Neural cell (in vitro differentiated cells): ENCODE measurements at regions not wholly inside any gene's neighbourhood (a gene's known extent, or its start where the extent isn't known, plus 50 kb on each side); places are given as distances from the start of the nearest gene placed in this dataset.

Source experiments
- H2AFZ ChIP-seq: fragments of 200-600, 300-800 bp; sonication (generic), shearing (Covaris generic); 2 replicates; pipeline ENCODE4 v1.6.0; 2014; ENCODE audit warnings: low read depth, mild to moderate bottlenecking, antibody characterized with exemption, low read length, moderate library complexity
- H3F3A ChIP-seq: fragments of 200-600 bp; shearing (Covaris generic); 2 replicates; pipeline ENCODE4 v1.6.1; 2016; ENCODE audit warnings: mild to moderate bottlenecking, moderate library complexity, mixed read lengths, antibody characterized with exemption, low read length; ENCODE audit not compliant: insufficient read depth, poor library complexity, severe bottlenecking
- H3K27ac ChIP-seq: fragments of 200-600, 300-800 bp; sonication (generic), shearing (Covaris generic); 2 replicates; pipeline ENCODE4 v1.5.1; 2014; ENCODE audit warnings: mild to moderate bottlenecking, low read length, moderate library complexity
- H3K27me3 ChIP-seq: fragments of 300-800, 200-600 bp; sonication (generic), shearing (Covaris generic); 2 replicates; pipeline ENCODE4 v1.6.0; 2014; ENCODE audit warnings: mild to moderate bottlenecking, low read depth, low read length, moderate library complexity; ENCODE audit not compliant: insufficient read depth
- H3K36me3 ChIP-seq: fragments of 300-800, 200-600 bp; sonication (generic), shearing (Covaris generic); 2 replicates; pipeline ENCODE4 v1.5.1; 2014; ENCODE audit warnings: mild to moderate bottlenecking, antibody characterized with exemption, low read length, moderate library complexity; ENCODE audit not compliant: insufficient read depth
- H3K4me2 ChIP-seq: fragments of 300-800, 200-600 bp; sonication (generic), shearing (Covaris generic); 2 replicates; pipeline ENCODE4 v1.6.0; 2014; ENCODE audit warnings: mild to moderate bottlenecking, low read length
- H3K4me3 ChIP-seq: fragments of 300-800, 200-600 bp; sonication (generic), shearing (Covaris generic); 2 replicates; pipeline ENCODE4 v1.5.1; 2014; ENCODE audit warnings: mild to moderate bottlenecking, low read length, moderate library complexity
- H3K79me2 ChIP-seq: fragments of 200-600 bp; shearing (Covaris generic); replicated peaks from 2 replicates; pipeline ENCODE4 v1.6.0; 2014; ENCODE audit warnings: mild to moderate bottlenecking, low read length, moderate library complexity; ENCODE audit not compliant: insufficient read depth
- H3K9ac ChIP-seq: fragments of 300-800, 200-600 bp; sonication (generic), shearing (Covaris generic); 2 replicates; pipeline ENCODE4 v1.6.1; 2016; ENCODE audit warnings: mild to moderate bottlenecking, low read length, mixed read lengths
- H3K9me2 ChIP-seq: fragments of 200-600 bp; shearing (Covaris generic); 2 replicates; pipeline ENCODE4 v1.6.1; 2016; ENCODE audit warnings: mild to moderate bottlenecking, low read length, mixed read lengths; ENCODE audit not compliant: insufficient read depth
- H3K9me3 ChIP-seq: fragments of 200-600, 300-800 bp; sonication (generic), shearing (Covaris generic); 2 replicates; pipeline ENCODE4 v1.6.1; 2016; ENCODE audit warnings: mild to moderate bottlenecking, mixed run types, low read length, moderate library complexity, mixed read lengths
- H4K20me1 ChIP-seq: fragments of 200-600 bp; shearing (Covaris generic); 2 replicates; pipeline ENCODE4 v1.6.1; 2016; ENCODE audit warnings: mild to moderate bottlenecking, mixed run types; ENCODE audit not compliant: insufficient read depth
- EP300 ChIP-seq: fragments of 450-650 bp; conservative IDR thresholded peaks from 2 replicates; pipeline ENCODE4 v1.6.1; 2014; ENCODE audit warnings: antibody characterized with exemption, mild to moderate bottlenecking, moderate library complexity; ENCODE audit not compliant: poor library complexity, severe bottlenecking
- EZH2 ChIP-seq: fragments of 200-600, 300-800 bp; shearing (Covaris generic), sonication (generic); IDR thresholded peaks from 2 replicates; pipeline ENCODE4 v1.6.1; 2014; ENCODE audit warnings: antibody characterized with exemption, low read length, borderline replicate concordance, mild to moderate bottlenecking; ENCODE audit not compliant: insufficient read depth, poor library complexity, severe bottlenecking
- MXI1 ChIP-seq: fragments of 450-650 bp; conservative IDR thresholded peaks from 2 replicates; pipeline ENCODE4 v1.6.1; 2014; ENCODE audit warnings: antibody characterized with exemption, mild to moderate bottlenecking; ENCODE audit not compliant: poor library complexity, severe bottlenecking
- POLR2AphosphoS5 ChIP-seq: IDR thresholded peaks from 2 replicates; pipeline ENCODE4 v1.6.1; 2012
- RAD21 ChIP-seq: fragments of 450-650 bp; conservative IDR thresholded peaks from 2 replicates; pipeline ENCODE4 v1.6.1; 2014; ENCODE audit warnings: antibody characterized with exemption, mild to moderate bottlenecking, moderate library complexity
- REST ChIP-seq: IDR thresholded peaks from 2 replicates; pipeline ENCODE4 v1.6.1; 2012; ENCODE audit warnings: borderline replicate concordance
- SMC3 ChIP-seq: fragments of 450-650 bp; conservative IDR thresholded peaks from 2 replicates; pipeline ENCODE4 v1.6.1; 2014; ENCODE audit warnings: antibody characterized with exemption, mild to moderate bottlenecking, moderate library complexity; ENCODE audit not compliant: poor library complexity
- TAF1 ChIP-seq: IDR thresholded peaks from 2 replicates; pipeline ENCODE4 v1.6.1; 2012; ENCODE audit warnings: low read depth
- TF ChIP-seq, protein P1 (sequence below): fragments of 450-650 bp; IDR thresholded peaks from 2 replicates; pipeline ENCODE4 v1.5.1; 2014; ENCODE audit warnings: antibody characterized with exemption, mild to moderate bottlenecking, moderate library complexity; ENCODE audit not compliant: poor library complexity, severe bottlenecking

DNA sequence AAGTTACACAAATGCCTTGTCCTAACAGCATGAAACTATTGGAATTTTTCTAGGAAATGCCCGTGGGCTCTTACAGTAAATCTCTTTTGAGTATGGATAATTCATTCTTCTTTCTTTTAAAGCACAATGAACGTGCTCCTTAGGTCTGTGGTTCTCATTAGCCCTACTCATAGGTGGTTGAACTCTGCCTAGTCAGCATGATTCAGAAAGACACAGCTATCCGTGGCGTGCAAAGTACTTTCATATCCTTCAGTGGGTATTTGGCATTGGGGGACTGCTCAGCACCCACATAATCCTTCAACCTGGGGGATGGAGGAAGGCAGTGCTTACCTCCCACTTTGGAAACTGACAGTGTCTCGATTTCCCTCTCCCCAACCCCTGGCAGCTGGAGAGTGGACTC lies 462.0 kb upstream of the CLINT1 start:
- Histone ChIP-seq H3K9me2 (no peaks in the 10 kb centered on the region), H4K20me1 (no peaks in the 10 kb centered on the region), H3F3A (no peaks in the 10 kb centered on the region), H3K4me3 (peak overlapping the region; percentile 2), H3K9ac (peak overlapping the region; percentile 31), H2AFZ (no peak overlapping the region), H3K36me3 (no peaks in the 10 kb centered on the region), H3K9me3 (no peaks in the 10 kb centered on the region), H3K79me2 (no peaks in the 10 kb centered on the region), H3K27me3 (no peaks in the 10 kb centered on the region), H3K4me2 (no peak overlapping the region), H3K27ac (peak overlapping the region; percentile 83)
- TF ChIP-seq TAF1 (no peak), EP300 (no peak), POLR2AphosphoS5 (no peak), RAD21 (no peak), SMC3 (no peak), EZH2 (no peak), MXI1 (no peak), REST (no peak)
- TF ChIP-seq, protein P1, sequence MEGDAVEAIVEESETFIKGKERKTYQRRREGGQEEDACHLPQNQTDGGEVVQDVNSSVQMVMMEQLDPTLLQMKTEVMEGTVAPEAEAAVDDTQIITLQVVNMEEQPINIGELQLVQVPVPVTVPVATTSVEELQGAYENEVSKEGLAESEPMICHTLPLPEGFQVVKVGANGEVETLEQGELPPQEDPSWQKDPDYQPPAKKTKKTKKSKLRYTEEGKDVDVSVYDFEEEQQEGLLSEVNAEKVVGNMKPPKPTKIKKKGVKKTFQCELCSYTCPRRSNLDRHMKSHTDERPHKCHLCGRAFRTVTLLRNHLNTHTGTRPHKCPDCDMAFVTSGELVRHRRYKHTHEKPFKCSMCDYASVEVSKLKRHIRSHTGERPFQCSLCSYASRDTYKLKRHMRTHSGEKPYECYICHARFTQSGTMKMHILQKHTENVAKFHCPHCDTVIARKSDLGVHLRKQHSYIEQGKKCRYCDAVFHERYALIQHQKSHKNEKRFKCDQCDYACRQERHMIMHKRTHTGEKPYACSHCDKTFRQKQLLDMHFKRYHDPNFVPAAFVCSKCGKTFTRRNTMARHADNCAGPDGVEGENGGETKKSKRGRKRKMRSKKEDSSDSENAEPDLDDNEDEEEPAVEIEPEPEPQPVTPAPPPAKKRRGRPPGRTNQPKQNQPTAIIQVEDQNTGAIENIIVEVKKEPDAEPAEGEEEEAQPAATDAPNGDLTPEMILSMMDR = no peak

DNA sequence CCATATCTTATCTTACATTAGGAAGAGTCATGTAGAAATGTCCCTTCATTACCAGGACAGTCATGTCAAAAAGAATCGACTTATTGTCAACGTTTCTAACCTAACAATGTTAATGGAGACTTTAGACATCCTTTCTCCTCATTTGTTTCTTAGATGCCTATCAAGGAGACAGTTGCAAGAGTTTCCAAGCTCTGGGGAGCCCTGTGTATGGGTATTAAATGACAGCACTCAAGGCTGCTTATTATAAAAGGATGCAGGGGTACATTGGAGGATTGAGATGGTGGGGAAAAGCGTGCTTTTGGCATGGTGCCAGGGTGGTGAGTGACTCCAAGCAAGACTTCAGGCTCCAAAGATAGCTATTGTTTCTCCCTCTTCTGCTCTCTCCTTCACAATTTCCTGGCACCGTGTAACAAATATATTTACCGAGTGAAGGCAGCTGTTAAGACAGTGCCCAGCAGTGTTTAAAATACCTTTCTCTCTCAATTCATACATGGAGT lies 461.3 kb upstream of the CLINT1 start:
- Histone ChIP-seq H2AFZ (no peak overlapping the region), H3K4me3 (peak overlapping the region; percentile 2), H3K27ac (peak overlapping the region; percentile 83), H3K9ac (peak overlapping the region; percentile 31), H3K36me3 (no peaks in the 10 kb centered on the region), H4K20me1 (no peaks in the 10 kb centered on the region), H3K9me2 (no peaks in the 10 kb centered on the region), H3K9me3 (no peaks in the 10 kb centered on the region), H3K4me2 (no peak overlapping the region), H3F3A (no peaks in the 10 kb centered on the region), H3K27me3 (no peaks in the 10 kb centered on the region), H3K79me2 (no peaks in the 10 kb centered on the region)
- TF ChIP-seq REST = peak; percentile 30
- TF ChIP-seq TAF1 = no peak
- TF ChIP-seq EP300 = peak; percentile 99
- TF ChIP-seq, protein P1 = no peak
- peak; percentile 37 for TF ChIP-seq SMC3
- no peak for TF ChIP-seq MXI1
- peak; percentile 84 for TF ChIP-seq POLR2AphosphoS5
- TF ChIP-seq EZH2 = no peak
- peak; percentile 29 for TF ChIP-seq RAD21
